SU-DHL-6 (cell line): ENCODE measurements at regions not wholly inside any gene's neighbourhood (a gene's known extent, or its start where the extent isn't known, plus 50 kb on each side); places are given as distances from the start of the nearest gene placed in this dataset.

Source experiments
- H2AFZ ChIP-seq: fragments of 200-600 bp; sonication (generic); 2 replicates; pipeline ENCODE4 v1.6.1; 2014; ENCODE audit warnings: low read depth, mild to moderate bottlenecking, moderate library complexity, mixed read lengths, antibody characterized with exemption, low read length; ENCODE audit not compliant: severe bottlenecking
- H3F3A ChIP-seq: fragments of 200-600 bp; shearing (Covaris generic); 2 replicates; pipeline ENCODE4 v1.6.0; 2016; ENCODE audit warnings: antibody characterized with exemption, mild to moderate bottlenecking; ENCODE audit not compliant: insufficient read depth
- H3K27ac ChIP-seq: fragments of 200-600 bp; sonication (generic); 2 replicates; pipeline ENCODE4 v1.5.1; 2016; ENCODE audit warnings: low read depth, mild to moderate bottlenecking, low read length, moderate library complexity, mixed read lengths
- H3K27me3 ChIP-seq: fragments of 200-600 bp; sonication (generic), shearing (Covaris generic); 2 replicates; pipeline ENCODE4 v1.6.0; 2014; ENCODE audit warnings: mild to moderate bottlenecking, low read length
- H3K36me3 ChIP-seq: fragments of 200-600 bp; sonication (generic); 2 replicates; pipeline ENCODE4 v1.6.1; 2014; ENCODE audit warnings: mild to moderate bottlenecking, low read length, mixed read lengths
- H3K4me2 ChIP-seq: fragments of 300-600, 200-600 bp; shearing (Covaris generic), sonication (generic); 2 replicates; pipeline ENCODE4 v1.6.0; 2014; ENCODE audit warnings: low read length, low read depth, mild to moderate bottlenecking; ENCODE audit not compliant: poor library complexity, severe bottlenecking
- H3K4me3 ChIP-seq: fragments of 200-600 bp; sonication (generic); 2 replicates; pipeline ENCODE4 v1.5.1; 2014; ENCODE audit warnings: antibody characterized with exemption, low read length, mild to moderate bottlenecking, mixed read lengths; ENCODE audit not compliant: insufficient read depth, poor library complexity, severe bottlenecking
- H3K79me2 ChIP-seq: fragments of 200-600 bp; sonication (generic); 2 replicates; pipeline ENCODE4 v1.6.1; 2014; ENCODE audit warnings: mild to moderate bottlenecking, low read length, moderate library complexity; ENCODE audit not compliant: insufficient read depth
- H3K9ac ChIP-seq: fragments of 200-600 bp; sonication (generic); 2 replicates; pipeline ENCODE4 v1.7.0; 2014; ENCODE audit warnings: mild to moderate bottlenecking, low read length
- H3K9me2 ChIP-seq: fragments of 200-600 bp; sonication (generic); replicated peaks from 2 replicates; pipeline ENCODE4 v1.6.1; 2014; ENCODE audit warnings: low read length; ENCODE audit not compliant: insufficient read depth
- H3K9me3 ChIP-seq: fragments of 200-600 bp; sonication (generic); 2 replicates; pipeline ENCODE4 v1.6.1; 2014; ENCODE audit warnings: low read length, mixed read lengths; ENCODE audit not compliant: insufficient read depth
- H4K20me1 ChIP-seq: fragments of 200-600 bp; sonication (generic); 2 replicates; pipeline ENCODE4 v1.6.1; 2014; ENCODE audit warnings: low read depth, mild to moderate bottlenecking, antibody characterized with exemption, low read length, moderate library complexity, mixed read lengths
- CTCF ChIP-seq: fragments of 200-600 bp; sonication (generic); IDR thresholded peaks from one replicate; pipeline ENCODE4 v1.5.1; 2017; ENCODE audit warnings: antibody characterized with exemption, mild to moderate bottlenecking, low read length, moderate library complexity; ENCODE audit not compliant: insufficient read depth, poor library complexity, severe bottlenecking
- EZH2phosphoT487 ChIP-seq: fragments of 200-600 bp; sonication (generic), shearing (Covaris generic); conservative IDR thresholded peaks from 2 replicates; pipeline ENCODE4 v1.6.1; 2018; ENCODE audit warnings: mild to moderate bottlenecking, antibody characterized with exemption, low read length, moderate library complexity, mixed read lengths

- no peak overlapping the region for H3K4me2 ChIP-seq
- no peaks in the 10 kb centered on the region for H3K79me2 ChIP-seq
- H3K27ac ChIP-seq, result no peak overlapping the region
- no peaks in the 10 kb centered on the region for H3F3A ChIP-seq
- no peak overlapping the region for H2AFZ ChIP-seq
- no peaks in the 10 kb centered on the region for H3K9me3 ChIP-seq
- no peak overlapping the region for H3K9ac ChIP-seq
- H3K9me2 ChIP-seq, result no peaks in the 10 kb centered on the region
- H3K36me3 ChIP-seq, result no peaks in the 10 kb centered on the region
- H4K20me1 ChIP-seq, result no peaks in the 10 kb centered on the region
- H3K4me3 ChIP-seq, result no peak overlapping the region
- 0 out of 2 replicates have a peak, but pooled peaks cover 3% of the 10 kb centered on the region for H3K27me3 ChIP-seq
- TF ChIP-seq CTCF, result no peak
- TF ChIP-seq EZH2phosphoT487, result no peak
Measured at GRCh38 chr18:77544792-77545191, 295.1 kb downstream of the GALR1 start.

GRCh38 chr18:77547757-77548156 lies 298.1 kb downstream of the GALR1 start:
- no peaks in the 10 kb centered on the region for H3K9me3 ChIP-seq
- H3K9ac ChIP-seq, result no peak overlapping the region
- no peaks in the 10 kb centered on the region for H3F3A ChIP-seq
- no peak overlapping the region for H3K4me3 ChIP-seq
- no peak for TF ChIP-seq EZH2phosphoT487
- no peak for TF ChIP-seq CTCF
- no peak overlapping the region for H3K4me2 ChIP-seq
- no peaks in the 10 kb centered on the region for H3K9me2 ChIP-seq
- H4K20me1 ChIP-seq, result no peaks in the 10 kb centered on the region
- H3K27me3 ChIP-seq, result no peaks in the 10 kb centered on the region
- H2AFZ ChIP-seq, result no peak overlapping the region
- no peak overlapping the region for H3K27ac ChIP-seq
- H3K36me3 ChIP-seq, result no peaks in the 10 kb centered on the region
- H3K79me2 ChIP-seq, result no peaks in the 10 kb centered on the region

- no peak overlapping the region for H2AFZ ChIP-seq
- TF ChIP-seq CTCF (no peak), EZH2phosphoT487 (no peak)
Measured at GRCh38 chr18:77548790-77549420, 299.3 kb downstream of the GALR1 start.

More at GRCh38 chr18:77548790-77549420, 299.3 kb downstream of the GALR1 start:
- no peaks in the 10 kb centered on the region for H3K79me2 ChIP-seq
- H3K4me3 ChIP-seq, result no peak overlapping the region
- no peak overlapping the region for H3K9ac ChIP-seq
- no peaks in the 10 kb centered on the region for H4K20me1 ChIP-seq
- no peaks in the 10 kb centered on the region for H3K9me3 ChIP-seq
- H3K36me3 ChIP-seq, result no peaks in the 10 kb centered on the region
- H3F3A ChIP-seq, result no peaks in the 10 kb centered on the region
- no peak overlapping the region for H3K27ac ChIP-seq
- H3K4me2 ChIP-seq, result no peak overlapping the region
- H3K27me3 ChIP-seq, result no peaks in the 10 kb centered on the region
- no peaks in the 10 kb centered on the region for H3K9me2 ChIP-seq
